22Rv1 (cell line): ENCODE measurements at regions not wholly inside any gene's neighbourhood (a gene's known extent, or its start where the extent isn't known, plus 50 kb on each side); places are given as distances from the start of the nearest gene placed in this dataset.

Experiments
- H3K27ac ChIP-seq: fragments of 450-650 bp; 2 replicates; pipeline ENCODE4 v1.5.1; 2017
- ZFX ChIP-seq: fragments of 450-650 bp; IDR thresholded peaks from 2 replicates; pipeline ENCODE4 v1.6.1; 2017; ENCODE audit warnings: antibody characterized with exemption, borderline replicate concordance
- TF ChIP-seq, protein P1 (sequence below): fragments of 450-650 bp; IDR thresholded peaks from 2 replicates; pipeline ENCODE4 v1.5.1; 2017; ENCODE audit warnings: mild to moderate bottlenecking

DNA sequence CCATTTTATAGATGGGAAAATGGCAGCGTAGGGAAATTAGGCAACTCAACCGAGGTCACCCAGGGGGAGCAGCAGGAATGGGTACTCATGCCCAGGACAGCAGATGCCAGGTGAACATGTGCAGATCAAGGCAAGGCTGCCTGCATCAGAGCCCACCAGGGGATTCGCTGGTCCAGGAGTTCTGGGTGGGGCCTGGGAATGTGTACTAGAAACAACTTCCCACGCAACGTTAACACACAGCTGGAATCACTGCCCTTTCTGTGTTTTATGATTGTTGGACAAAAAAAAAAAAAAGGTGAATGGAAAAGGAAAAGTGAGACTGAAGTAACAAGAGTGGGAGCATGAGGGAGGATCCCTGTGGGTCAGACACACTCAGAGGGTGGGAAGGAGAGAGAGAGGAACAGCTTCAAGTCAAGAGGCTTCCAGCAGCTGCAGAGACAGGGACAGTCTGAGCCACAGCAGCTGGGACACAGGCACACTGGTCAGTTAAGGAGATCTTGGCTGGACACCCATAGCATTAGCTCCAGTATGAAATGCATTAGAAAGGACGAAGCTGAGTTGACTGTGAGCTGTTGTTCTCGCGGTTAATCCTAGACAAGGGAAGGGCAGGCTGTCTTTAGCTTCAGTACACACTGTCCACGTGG, 187.9 kb upstream of the INHBA start:
- TF ChIP-seq, protein P1, sequence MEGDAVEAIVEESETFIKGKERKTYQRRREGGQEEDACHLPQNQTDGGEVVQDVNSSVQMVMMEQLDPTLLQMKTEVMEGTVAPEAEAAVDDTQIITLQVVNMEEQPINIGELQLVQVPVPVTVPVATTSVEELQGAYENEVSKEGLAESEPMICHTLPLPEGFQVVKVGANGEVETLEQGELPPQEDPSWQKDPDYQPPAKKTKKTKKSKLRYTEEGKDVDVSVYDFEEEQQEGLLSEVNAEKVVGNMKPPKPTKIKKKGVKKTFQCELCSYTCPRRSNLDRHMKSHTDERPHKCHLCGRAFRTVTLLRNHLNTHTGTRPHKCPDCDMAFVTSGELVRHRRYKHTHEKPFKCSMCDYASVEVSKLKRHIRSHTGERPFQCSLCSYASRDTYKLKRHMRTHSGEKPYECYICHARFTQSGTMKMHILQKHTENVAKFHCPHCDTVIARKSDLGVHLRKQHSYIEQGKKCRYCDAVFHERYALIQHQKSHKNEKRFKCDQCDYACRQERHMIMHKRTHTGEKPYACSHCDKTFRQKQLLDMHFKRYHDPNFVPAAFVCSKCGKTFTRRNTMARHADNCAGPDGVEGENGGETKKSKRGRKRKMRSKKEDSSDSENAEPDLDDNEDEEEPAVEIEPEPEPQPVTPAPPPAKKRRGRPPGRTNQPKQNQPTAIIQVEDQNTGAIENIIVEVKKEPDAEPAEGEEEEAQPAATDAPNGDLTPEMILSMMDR, result no peak
- no peak for TF ChIP-seq ZFX
- no peak overlapping the region for H3K27ac ChIP-seq

DNA sequence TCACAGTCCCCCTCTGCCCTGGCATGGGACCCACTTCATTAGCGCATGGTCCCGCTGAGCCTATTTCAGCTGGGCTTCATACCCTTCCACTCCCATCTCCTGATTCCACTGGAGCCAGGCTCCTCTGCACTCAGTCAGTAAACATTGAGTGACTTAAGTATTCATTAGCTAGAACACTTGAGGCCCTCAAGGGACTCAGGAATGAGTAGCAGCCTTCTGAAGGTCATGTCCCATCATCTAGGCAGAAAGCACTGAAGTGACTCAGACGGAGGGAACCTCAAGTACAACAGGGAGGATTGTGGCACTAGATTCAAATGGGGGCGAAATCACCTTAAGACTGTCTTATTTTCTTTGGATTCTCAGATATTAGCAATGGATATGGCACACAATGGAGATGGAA, 186.6 kb upstream of the INHBA start:
- TF ChIP-seq ZFX, result no peak
- TF ChIP-seq, protein P1, result no peak

DNA sequence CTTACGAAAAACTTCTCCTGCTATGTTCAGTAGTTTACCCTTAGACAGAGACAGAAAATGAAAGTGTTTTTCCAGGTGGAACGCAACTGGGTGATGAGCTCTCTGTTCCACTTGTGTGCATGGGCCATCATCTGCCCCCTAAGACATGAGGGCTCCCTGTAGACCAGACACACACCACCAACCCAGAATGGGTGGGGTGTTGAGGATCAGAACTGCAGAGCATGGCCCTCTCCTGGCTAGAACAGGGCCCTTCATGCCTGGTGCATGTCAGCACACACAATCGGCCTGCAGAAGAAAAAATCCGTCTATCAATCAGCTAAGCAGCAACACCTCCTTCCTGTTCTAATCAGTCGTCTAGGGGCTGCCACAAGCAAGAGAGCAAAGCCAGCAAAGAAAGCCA, 186.2 kb upstream of the INHBA start:
- H3K27ac ChIP-seq, result no peak overlapping the region
- TF ChIP-seq ZFX, result no peak
- TF ChIP-seq, protein P1, result no peak

More for the DNA sequence above, 186.6 kb upstream of the INHBA start:
- H3K27ac ChIP-seq, result no peak overlapping the region

DNA sequence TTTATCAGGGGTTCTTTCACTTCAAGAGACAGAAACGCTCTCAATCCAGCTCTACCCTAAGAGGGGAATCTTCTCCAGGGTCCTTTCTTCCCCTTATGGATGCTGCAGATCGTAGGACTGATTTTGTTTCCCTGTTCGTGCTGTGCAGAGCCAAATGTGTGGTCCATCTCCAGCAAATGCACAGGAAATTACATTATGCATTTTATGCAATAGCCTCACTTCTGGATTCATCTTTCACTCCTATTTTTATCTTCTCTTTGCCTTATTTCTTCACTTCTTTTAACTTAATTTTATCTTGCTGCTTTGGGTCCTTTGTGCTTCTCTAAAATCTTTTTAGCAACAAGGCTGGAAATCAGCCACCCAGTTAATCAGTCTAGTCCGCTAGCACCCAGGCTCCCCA, 184.5 kb upstream of the INHBA start:
- TF ChIP-seq ZFX, result no peak
- TF ChIP-seq, protein P1, result no peak
- H3K27ac ChIP-seq, result no peak overlapping the region

DNA sequence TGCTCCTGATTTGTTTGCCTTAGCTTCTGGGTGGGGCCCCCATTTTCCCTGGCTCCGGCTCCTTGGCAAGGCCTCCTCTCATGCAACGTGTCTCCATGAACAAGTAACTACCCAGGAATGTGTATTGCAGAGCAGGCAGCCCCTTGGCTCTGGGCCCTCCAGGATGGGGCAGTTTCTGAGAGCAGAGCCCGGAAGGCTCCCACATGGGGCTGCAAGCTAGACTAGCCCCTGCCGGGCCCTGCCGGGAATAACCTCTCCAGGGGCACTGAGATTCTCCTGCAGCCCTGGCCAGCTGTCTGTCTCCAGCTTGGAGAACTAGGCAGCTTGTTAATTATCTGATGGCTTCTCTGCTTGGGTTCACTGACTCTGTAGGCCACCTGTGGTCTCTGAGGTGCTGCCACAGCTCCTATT, 184.0 kb upstream of the INHBA start:
- no peak overlapping the region for H3K27ac ChIP-seq
- TF ChIP-seq, protein P1, result no peak
- TF ChIP-seq ZFX, result no peak

DNA sequence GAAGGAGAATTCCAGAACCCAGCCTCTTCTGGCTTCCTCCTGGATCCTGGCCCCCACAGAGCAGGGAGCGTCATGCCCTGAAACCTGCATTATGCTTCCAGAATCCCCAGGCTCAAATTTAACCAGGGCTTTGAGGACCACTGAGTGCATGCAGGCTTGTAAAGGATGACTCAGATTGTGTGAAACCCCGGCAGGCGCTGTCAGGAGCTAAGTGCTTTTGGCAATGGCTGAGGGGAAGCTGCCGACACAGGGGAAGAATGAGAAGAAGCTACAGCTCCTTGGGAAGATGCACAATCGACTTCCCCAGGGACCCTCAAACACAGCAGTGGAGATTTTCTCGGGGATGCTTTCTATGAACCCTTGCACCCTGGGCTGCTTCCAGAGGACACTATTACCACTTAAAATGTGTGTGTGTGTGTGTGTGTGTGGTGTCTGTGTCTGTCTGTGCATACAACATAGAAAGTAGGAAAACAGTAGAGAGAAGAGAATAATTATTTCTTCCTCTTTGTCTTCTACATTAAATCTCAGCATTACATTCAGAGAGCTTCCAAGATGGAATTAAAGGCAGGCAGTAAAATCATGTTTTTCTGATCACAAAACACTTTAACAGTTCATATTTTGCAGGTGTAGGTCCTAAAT, 183.5 kb upstream of the INHBA start:
- no peak overlapping the region for H3K27ac ChIP-seq
- TF ChIP-seq, protein P1, result no peak
- no peak for TF ChIP-seq ZFX

DNA sequence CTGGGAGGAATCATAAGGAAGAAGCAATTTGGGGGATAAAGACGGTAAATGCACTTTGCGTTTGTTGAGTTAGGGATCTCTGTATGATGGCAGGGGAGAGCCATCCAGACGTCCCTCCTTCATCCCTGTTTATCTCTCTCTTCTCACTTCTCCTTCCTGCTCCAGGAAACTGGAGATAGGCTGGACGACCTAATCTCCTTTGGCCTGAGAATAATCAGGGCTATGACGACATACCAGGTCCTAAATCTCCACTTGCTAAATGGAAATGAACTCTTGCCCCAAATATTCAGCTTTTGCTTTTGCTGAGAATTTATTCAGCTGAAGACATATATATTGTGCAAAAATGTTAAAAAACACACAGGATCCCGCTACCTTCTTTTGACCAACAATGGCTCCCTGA, 182.9 kb upstream of the INHBA start:
- H3K27ac ChIP-seq, result no peak overlapping the region
- TF ChIP-seq, protein P1, result no peak
- TF ChIP-seq ZFX, result no peak
